ENCODE measurements at regions not wholly inside any gene's neighbourhood (a gene's known extent, or its start where the extent isn't known, plus 50 kb on each side); places are given as distances from the start of the nearest gene placed in this dataset.

DNA sequence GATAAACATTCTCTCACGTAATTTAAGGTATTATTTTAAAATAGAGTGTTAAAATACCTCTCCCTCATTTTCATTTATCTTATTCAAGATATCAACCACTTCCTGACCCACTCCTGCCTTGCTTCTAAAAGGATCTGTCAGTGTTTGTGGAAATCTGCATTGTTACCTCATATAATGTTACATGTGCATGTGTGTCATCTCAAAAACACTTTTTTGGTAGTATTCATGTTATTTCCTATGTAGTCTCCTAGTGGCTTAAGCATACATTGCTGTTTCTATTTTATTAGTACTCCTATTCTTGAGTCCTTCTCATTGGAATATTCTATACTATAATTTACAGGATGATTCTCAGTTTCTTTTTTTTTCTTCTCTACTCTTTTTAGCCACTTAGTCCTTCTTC lies 1360.7 kb upstream of the CELF2 start:
- Histone ChIP-seq H3K9me3 (no peaks in the 10 kb centered on the region), H3K36me3 (no peaks in the 10 kb centered on the region), H3K4me3 (no peak overlapping the region), H3K27ac (no peak overlapping the region), H3K4me1 (no peaks in the 10 kb centered on the region), H3K27me3 (no peaks in the 10 kb centered on the region)
- DNase-seq (ENCODE audit: extremely low spot score in 2 of 2): no peak
- no peak for TF ChIP-seq POLR2AphosphoS5 (IDR thresholded peaks at IDR 0.05; ENCODE audit: insufficient read depth in 1 of 2, low read depth in 1 of 2)
- no peak for TF ChIP-seq POLR2A (IDR thresholded peaks at IDR 0.05)
- TF ChIP-seq, protein P1, sequence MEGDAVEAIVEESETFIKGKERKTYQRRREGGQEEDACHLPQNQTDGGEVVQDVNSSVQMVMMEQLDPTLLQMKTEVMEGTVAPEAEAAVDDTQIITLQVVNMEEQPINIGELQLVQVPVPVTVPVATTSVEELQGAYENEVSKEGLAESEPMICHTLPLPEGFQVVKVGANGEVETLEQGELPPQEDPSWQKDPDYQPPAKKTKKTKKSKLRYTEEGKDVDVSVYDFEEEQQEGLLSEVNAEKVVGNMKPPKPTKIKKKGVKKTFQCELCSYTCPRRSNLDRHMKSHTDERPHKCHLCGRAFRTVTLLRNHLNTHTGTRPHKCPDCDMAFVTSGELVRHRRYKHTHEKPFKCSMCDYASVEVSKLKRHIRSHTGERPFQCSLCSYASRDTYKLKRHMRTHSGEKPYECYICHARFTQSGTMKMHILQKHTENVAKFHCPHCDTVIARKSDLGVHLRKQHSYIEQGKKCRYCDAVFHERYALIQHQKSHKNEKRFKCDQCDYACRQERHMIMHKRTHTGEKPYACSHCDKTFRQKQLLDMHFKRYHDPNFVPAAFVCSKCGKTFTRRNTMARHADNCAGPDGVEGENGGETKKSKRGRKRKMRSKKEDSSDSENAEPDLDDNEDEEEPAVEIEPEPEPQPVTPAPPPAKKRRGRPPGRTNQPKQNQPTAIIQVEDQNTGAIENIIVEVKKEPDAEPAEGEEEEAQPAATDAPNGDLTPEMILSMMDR (IDR thresholded peaks at IDR 0.05): no peak
- intact Hi-C loops (cut with DNase I): no loop called here

DNA sequence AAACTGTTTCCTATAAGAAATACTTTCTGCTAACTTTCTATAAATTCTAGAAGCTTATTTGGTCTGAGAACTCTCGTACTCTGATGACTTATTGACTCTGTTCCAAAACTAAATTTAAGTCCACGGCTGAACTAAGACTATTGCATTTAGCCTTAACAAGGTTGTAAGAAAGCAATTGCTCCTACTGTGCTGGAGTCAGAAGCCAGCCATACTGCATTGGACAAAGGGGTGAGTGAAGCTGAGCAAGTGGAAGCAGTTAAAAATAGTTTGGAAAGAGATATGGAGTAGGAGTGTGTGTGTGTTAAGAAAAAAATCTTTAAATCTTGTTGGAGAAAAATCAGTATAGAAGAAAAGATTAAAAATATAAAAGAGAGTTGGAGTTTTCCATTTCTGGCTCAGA lies 1360.1 kb upstream of the CELF2 start:
- Histone ChIP-seq H3K27ac (no peak overlapping the region), H3K9me3 (no peaks in the 10 kb centered on the region), H3K4me1 (no peaks in the 10 kb centered on the region), H3K4me3 (no peak overlapping the region), H3K27me3 (no peaks in the 10 kb centered on the region), H3K36me3 (no peaks in the 10 kb centered on the region)
- TF ChIP-seq, protein P1 (IDR thresholded peaks at IDR 0.05): no peak
- intact Hi-C loops (cut with DNase I): no loop called here
- no peak for DNase-seq (ENCODE audit: extremely low spot score in 2 of 2)

DNA sequence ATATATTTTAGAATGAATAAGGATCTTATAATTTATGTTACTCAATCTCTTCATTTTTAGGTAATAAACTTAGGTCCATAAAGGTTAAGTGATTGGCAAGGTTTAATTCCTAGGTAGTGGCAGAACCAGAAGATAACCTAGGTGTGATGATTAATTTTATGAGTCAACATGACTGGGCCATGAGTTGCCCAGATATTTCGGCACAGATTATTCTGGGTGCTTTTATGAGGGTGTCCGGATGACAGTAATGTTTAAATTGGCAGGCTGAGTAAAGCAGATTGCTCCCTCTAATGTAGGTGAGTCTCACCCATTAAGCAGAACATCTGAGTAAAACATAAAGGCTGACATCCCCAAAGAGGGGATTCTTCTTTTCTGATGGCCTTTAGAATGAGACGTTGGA lies 1349.3 kb upstream of the CELF2 start:
- DNase-seq (ENCODE audit: extremely low spot score in 2 of 2): no peak
- Histone ChIP-seq H3K27me3 (no peaks in the 10 kb centered on the region), H3K4me3 (no peak overlapping the region), H3K27ac (no peak overlapping the region), H3K9me3 (no peaks in the 10 kb centered on the region), H3K36me3 (no peaks in the 10 kb centered on the region), H3K4me1 (no peaks in the 10 kb centered on the region)
- intact Hi-C loops (cut with DNase I): no loop called here
- TF ChIP-seq POLR2A (IDR thresholded peaks at IDR 0.05): no peak
- TF ChIP-seq, protein P1 (IDR thresholded peaks at IDR 0.05): no peak
- TF ChIP-seq POLR2AphosphoS5 (IDR thresholded peaks at IDR 0.05; ENCODE audit: insufficient read depth in 1 of 2, low read depth in 1 of 2): no peak

DNA sequence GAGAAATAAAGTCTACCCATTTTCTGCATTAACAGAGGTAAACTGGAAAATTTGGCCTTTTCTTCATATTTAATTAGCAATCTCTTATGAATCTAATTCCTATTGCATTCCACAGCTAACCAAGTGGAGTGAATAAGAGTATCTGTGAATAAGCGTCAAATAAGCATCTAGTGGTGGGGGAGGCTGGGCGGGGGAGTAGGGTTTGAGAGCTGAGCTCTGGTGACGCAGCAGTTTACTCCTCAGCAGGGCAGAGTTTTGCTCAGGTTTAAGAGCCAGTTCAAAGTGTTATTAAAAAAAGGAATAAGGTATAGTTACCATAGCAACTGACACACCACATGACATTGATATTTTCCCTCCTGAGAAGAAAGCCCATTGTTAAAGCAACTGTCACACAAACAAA lies 1346.8 kb upstream of the CELF2 start:
- TF ChIP-seq, protein P1 (IDR thresholded peaks at IDR 0.05): no peak
- TF ChIP-seq POLR2A (IDR thresholded peaks at IDR 0.05) (no peak), POLR2AphosphoS5 (IDR thresholded peaks at IDR 0.05; ENCODE audit: insufficient read depth in 1 of 2, low read depth in 1 of 2) (no peak)
- no peak for DNase-seq (ENCODE audit: extremely low spot score in 2 of 2)
- intact Hi-C loops (cut with DNase I): no loop called here
- Histone ChIP-seq H3K4me3 (no peak overlapping the region), H3K9me3 (no peaks in the 10 kb centered on the region), H3K27ac (no peak overlapping the region), H3K4me1 (no peaks in the 10 kb centered on the region), H3K36me3 (no peaks in the 10 kb centered on the region), H3K27me3 (no peaks in the 10 kb centered on the region)

DNA sequence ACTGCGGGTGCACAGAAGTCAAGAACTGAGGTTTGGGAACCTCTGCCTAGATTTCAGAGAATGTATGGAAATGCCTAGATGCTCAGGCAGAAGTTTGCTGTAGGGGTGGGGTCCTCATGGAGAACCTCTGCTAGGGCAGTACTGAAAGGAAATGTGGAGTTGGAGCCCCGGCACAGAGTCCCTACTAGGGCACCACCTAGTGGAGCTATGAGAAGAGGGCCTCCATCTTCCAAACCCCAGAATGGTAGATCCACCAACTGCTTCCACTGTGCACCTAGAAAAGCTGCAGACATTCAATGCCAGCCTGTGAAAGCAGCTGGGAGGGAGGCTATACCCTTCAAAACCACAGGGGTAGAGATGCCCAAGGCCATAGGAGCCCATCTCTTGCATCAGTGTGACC lies 1336.0 kb upstream of the CELF2 start:
- Histone ChIP-seq H3K27ac (no peak overlapping the region), H3K36me3 (no peaks in the 10 kb centered on the region), H3K4me3 (no peak overlapping the region), H3K27me3 (no peaks in the 10 kb centered on the region), H3K9me3 (no peaks in the 10 kb centered on the region), H3K4me1 (no peaks in the 10 kb centered on the region)
- TF ChIP-seq POLR2AphosphoS5 (IDR thresholded peaks at IDR 0.05; ENCODE audit: insufficient read depth in 1 of 2, low read depth in 1 of 2) (no peak), POLR2A (IDR thresholded peaks at IDR 0.05) (no peak)
- TF ChIP-seq, protein P1 (IDR thresholded peaks at IDR 0.05): no peak
- DNase-seq (ENCODE audit: extremely low spot score in 2 of 2): no peak
- intact Hi-C loops (cut with DNase I): no loop called here
